ENCODE measurements at regions not wholly inside any gene's neighbourhood (a gene's known extent, or its start where the extent isn't known, plus 50 kb on each side); places are given as distances from the start of the nearest gene placed in this dataset.

DNA sequence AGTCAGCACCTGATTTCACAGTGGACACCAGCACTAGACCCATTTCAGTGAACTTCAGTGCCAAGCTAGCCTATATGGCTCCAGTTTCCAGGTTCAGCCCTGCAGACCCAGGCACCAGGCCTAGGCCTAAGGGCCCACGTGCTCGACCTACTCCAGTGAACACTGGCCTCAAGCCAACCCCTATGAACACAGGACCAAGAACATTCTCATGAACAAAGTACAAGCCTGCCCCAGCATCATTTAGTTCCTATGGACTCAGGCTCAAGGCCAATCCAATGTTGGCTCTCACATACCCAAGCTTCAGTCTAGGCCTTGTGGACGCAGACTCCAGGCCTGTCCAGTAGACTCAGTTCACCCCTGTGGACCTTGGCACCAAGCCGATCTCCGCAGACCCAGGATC is 385.5 kb downstream of the DHX35 start:
- TF ChIP-seq EZH2 (IDR thresholded peaks at IDR 0.05; ENCODE audit: low read depth): no peak
- TF ChIP-seq, protein P1, sequence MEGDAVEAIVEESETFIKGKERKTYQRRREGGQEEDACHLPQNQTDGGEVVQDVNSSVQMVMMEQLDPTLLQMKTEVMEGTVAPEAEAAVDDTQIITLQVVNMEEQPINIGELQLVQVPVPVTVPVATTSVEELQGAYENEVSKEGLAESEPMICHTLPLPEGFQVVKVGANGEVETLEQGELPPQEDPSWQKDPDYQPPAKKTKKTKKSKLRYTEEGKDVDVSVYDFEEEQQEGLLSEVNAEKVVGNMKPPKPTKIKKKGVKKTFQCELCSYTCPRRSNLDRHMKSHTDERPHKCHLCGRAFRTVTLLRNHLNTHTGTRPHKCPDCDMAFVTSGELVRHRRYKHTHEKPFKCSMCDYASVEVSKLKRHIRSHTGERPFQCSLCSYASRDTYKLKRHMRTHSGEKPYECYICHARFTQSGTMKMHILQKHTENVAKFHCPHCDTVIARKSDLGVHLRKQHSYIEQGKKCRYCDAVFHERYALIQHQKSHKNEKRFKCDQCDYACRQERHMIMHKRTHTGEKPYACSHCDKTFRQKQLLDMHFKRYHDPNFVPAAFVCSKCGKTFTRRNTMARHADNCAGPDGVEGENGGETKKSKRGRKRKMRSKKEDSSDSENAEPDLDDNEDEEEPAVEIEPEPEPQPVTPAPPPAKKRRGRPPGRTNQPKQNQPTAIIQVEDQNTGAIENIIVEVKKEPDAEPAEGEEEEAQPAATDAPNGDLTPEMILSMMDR (conservative IDR thresholded peaks at IDR 0.05): no peak
